Effector CD8-positive, alpha-beta T cell (primary cell): ENCODE measurements at regions not wholly inside any gene's neighbourhood (a gene's known extent, or its start where the extent isn't known, plus 50 kb on each side); places are given as distances from the start of the nearest gene placed in this dataset.

Experiments
- DNase-seq: peaks from one replicate; lab custom pipeline; 2025; lab: John Stamatoyannopoulos, UW

- DNase-seq: no peak
Measured at GRCh38 chr9:84586662-84587061, 82.9 kb upstream of the NTRK2 start.

DNA sequence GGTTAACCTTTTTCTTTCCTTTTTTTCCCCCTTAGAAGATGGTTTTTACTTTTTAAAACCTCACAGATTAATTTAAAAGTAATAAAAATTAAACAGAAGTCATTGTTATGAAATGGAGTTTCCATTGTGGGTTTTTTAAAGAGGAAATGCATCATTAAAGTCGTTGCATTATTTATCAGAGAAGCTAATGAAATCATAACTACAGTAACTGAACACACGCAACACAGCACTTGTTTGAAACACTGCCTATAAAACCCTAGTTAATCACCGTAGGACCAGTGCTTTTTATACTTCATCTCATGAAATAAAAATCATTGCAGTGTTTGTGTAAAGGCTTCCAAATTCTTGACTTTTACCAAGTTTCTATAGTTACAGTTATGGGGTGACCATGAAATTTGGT, 82.4 kb upstream of the NTRK2 start:
- DNase-seq: no peak

GRCh38 chr9:84589542-84589941, 80.0 kb upstream of the NTRK2 start:
- DNase-seq: no peak

DNA sequence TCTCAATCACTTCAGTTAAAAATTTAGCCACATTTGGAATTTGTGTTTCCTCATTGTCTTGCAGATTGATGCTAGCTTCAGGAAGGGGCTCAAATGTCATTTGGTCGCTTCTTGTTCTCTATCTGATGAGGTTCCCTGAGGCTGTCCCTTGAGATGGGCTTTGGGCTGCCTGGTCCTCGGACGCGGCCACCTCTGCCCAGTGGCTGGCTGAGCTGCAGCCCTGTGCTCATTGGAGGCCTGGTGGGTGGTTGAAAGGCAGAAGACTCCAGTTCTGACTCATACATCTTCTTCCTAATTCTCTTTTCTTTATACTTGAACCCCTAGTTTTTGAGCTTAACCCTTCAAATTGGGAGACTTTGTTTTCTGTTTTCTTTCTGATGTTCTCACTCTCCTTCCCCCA, 78.8 kb upstream of the NTRK2 start:
- no peak for DNase-seq

- no peak for DNase-seq
Measured at GRCh38 chr9:84592918-84593317, 76.6 kb upstream of the NTRK2 start.

- DNase-seq: no peak
Measured at GRCh38 chr9:84593352-84593751, 76.2 kb upstream of the NTRK2 start.

DNA sequence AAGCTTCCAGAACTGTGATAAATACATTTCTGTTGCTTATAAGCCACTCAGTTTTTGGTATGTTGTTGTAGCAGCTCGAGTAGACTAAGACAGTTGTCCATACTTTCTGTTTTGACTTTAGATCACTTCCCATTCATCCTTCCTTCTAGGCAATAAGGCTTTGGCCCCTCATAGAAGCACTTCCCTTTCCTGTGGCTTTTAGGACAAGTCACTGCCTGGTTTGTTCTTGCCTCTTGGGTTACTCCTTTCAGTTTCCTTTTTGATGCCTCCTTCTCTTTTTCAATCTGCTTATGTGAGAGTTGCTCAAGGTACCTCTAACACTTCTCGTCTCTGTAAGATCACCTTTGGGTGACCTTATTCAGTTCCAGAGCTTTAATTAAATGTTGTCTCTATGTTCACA, 72.4 kb upstream of the NTRK2 start:
- DNase-seq: no peak

DNA sequence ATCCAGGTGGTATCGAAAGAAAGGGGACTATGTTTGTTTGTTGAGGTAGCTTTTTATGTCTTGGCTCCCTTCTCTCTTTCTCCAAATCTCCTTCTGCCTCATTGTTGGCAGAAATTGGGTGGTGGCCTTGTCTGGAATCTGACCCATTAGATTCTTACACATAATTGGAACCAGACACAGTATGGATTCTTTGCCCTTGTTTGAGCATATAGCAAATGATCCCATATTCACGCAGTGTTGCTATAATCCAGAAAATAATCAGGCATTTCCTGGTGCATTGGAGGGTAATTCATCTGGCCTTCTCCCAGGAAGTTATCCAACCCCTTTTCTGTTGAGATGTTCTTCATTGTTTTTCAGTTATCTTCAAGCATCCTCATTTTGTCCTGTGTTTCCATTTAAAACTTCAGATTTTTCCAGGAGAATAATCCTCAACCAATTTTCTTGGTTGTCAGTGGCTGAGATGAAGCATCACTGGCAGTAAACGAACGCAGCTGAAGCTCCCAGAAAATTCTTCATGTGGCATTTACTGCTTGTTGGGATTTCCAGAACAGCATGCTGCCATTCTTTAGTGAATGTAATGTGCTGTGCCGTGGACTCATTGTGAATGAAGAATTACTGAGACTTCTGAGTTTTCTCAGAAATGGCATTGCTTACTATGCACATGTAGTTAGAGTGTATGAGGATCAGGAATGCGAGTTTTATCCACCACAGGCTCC, 70.5 kb upstream of the NTRK2 start:
- no peak for DNase-seq

GRCh38 chr9:84600739-84601138, 68.8 kb upstream of the NTRK2 start:
- no peak for DNase-seq

- DNase-seq: no peak
Measured at GRCh38 chr9:84604223-84604622, 65.3 kb upstream of the NTRK2 start.

DNA sequence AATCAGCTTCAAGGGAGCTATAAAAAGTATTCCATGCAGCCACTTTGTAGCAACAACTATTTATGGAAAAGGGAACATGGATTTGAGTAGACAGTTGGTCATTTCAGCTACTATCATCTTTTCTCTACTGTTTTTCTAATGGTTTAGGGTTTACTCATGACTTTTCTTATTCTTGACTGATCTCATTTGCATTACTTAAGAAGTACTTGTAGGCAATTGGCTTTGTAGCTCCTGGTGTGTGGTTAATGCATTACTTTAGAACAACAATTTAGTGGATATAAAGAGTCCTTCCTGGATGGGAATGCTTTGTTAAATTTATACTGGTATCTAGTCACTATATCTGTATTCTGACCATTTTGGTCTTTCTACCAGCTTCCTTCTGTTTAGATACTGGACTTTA, 59.8 kb upstream of the NTRK2 start:
- DNase-seq: no peak

DNA sequence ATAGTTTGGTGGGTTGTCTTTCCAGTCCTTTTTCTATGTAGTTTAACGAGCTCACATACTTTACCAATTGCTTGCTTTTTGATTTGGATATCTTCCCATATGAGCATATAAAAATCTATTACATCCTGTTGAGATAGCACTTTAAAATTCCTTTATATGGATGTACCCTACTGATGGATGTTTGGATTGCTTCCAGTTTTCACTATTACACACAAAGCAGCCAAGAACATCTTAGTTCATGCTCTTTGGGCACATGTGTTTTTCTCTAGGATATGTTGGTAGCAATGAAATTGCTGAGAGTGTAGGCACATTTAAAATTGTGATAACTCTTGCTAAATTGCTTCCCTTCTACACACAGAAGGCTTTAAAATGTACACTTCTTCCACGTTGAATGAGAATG, 56.1 kb upstream of the NTRK2 start:
- DNase-seq: no peak

DNA sequence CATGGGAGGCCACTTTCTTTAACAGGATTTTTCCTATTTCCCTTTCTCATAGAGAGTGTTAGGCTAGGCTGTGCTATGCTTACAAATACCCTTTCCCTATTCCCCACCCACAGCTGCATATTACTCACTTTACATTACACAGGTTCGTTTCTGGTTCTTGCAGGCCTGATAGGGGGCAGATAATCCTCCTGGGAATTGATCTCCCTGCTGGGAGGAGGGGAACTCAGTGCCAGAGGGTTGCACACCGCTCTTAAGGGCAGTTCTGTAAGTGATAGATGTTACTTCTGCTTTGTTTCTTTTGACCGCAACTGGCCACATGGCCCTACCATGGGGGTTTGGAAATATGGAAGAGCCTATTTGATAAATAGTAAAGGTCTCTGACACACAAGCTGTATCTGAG, 54.0 kb upstream of the NTRK2 start:
- no peak for DNase-seq

GRCh38 chr9:84617411-84618029, 52.0 kb upstream of the NTRK2 start:
- DNase-seq: no peak
